ENCODE measurements at regions not wholly inside any gene's neighbourhood (a gene's known extent, or its start where the extent isn't known, plus 50 kb on each side); places are given as distances from the start of the nearest gene placed in this dataset.

GRCh38 chr2:37459095-37459981 is 114.9 kb downstream of the QPCT start:
- Histone ChIP-seq H3K27ac (ENCODE audit: low read depth, low read length) (peak overlapping the region; percentile 99), H3K36me3 (ENCODE audit: insufficient read depth, low read length) (no peaks in the 10 kb centered on the region), H4K20me1 (ENCODE audit: insufficient read depth, low read length) (no peaks in the 10 kb centered on the region), H3K9me3 (ENCODE audit: low read depth, low read length) (no peaks in the 10 kb centered on the region), H2AFZ (ENCODE audit: low read length) (no peak overlapping the region), H3K4me1 (ENCODE audit: insufficient read depth, low read length) (peaks cover 65% of the 10 kb centered on the region), H3K27me3 (ENCODE audit: insufficient read depth, low read length) (no peaks in the 10 kb centered on the region), H3K4me2 (ENCODE audit: insufficient read depth, low read length) (peak overlapping the region; percentile 59), H3K4me3 (ENCODE audit: insufficient read depth, low read length) (no peak overlapping the region), H3K79me2 (ENCODE audit: insufficient read depth, low read length) (no peaks in the 10 kb centered on the region)
- no peak for TF ChIP-seq CTCF (IDR thresholded peaks at IDR 0.05; ENCODE audit: extremely low read depth, low read depth, low read length)
- DNase-seq (ENCODE audit: insufficient read length, low spot score, missing footprints), result no peak

- H3K36me3 ChIP-seq (ENCODE audit: insufficient read depth, low read length), result no peaks in the 10 kb centered on the region
- H3K4me2 ChIP-seq (ENCODE audit: insufficient read depth, low read length), result peak overlapping the region; percentile 61
- H4K20me1 ChIP-seq (ENCODE audit: insufficient read depth, low read length), result no peaks in the 10 kb centered on the region
- no peak for DNase-seq (ENCODE audit: insufficient read length, low spot score, missing footprints)
- peaks cover 55% of the 10 kb centered on the region for H3K4me1 ChIP-seq (ENCODE audit: insufficient read depth, low read length)
- H3K4me3 ChIP-seq (ENCODE audit: insufficient read depth, low read length), result no peak overlapping the region
- peak overlapping the region; percentile 99 for H3K27ac ChIP-seq (ENCODE audit: low read depth, low read length)
- H3K27me3 ChIP-seq (ENCODE audit: insufficient read depth, low read length), result no peaks in the 10 kb centered on the region
- H2AFZ ChIP-seq (ENCODE audit: low read length), result no peak overlapping the region
- TF ChIP-seq CTCF (IDR thresholded peaks at IDR 0.05; ENCODE audit: extremely low read depth, low read depth, low read length), result no peak
- H3K9me3 ChIP-seq (ENCODE audit: low read depth, low read length), result no peaks in the 10 kb centered on the region
- H3K79me2 ChIP-seq (ENCODE audit: insufficient read depth, low read length), result no peaks in the 10 kb centered on the region
Measured at GRCh38 chr2:37460896-37461229, 116.4 kb downstream of the QPCT start.

DNA sequence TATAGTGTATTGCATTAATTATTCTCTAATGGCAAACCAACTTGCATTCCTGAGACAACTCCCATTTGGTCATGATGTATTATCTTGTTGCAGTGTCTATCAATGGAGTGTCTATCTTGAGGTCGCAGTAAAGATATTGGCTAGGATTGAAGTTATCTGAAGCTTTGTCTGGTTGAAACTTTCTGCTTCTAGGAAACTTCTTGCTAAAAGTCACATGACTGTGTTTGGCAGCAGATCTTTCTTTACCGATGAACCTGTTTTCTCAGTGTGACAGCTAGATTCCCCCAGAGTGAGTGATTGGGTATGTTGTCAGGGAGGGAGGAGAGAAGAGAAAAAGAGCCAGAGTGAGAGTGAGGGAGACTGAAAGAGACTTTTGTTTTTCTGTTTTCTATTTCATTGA is 119.6 kb downstream of the QPCT start:
- Histone ChIP-seq H3K36me3 (ENCODE audit: insufficient read depth, low read length) (no peaks in the 10 kb centered on the region), H3K27ac (ENCODE audit: low read depth, low read length) (no peak overlapping the region), H3K4me2 (ENCODE audit: insufficient read depth, low read length) (no peak overlapping the region), H3K4me3 (ENCODE audit: insufficient read depth, low read length) (no peak overlapping the region), H3K9me3 (ENCODE audit: low read depth, low read length) (no peaks in the 10 kb centered on the region), H3K4me1 (ENCODE audit: insufficient read depth, low read length) (peaks cover 42% of the 10 kb centered on the region), H4K20me1 (ENCODE audit: insufficient read depth, low read length) (no peaks in the 10 kb centered on the region), H3K27me3 (ENCODE audit: insufficient read depth, low read length) (no peaks in the 10 kb centered on the region), H2AFZ (ENCODE audit: low read length) (no peak overlapping the region), H3K79me2 (ENCODE audit: insufficient read depth, low read length) (no peaks in the 10 kb centered on the region)
- TF ChIP-seq CTCF (IDR thresholded peaks at IDR 0.05; ENCODE audit: extremely low read depth, low read depth, low read length), result no peak
- no peak for DNase-seq (ENCODE audit: insufficient read length, low spot score, missing footprints)

GRCh38 chr2:37466533-37467222 is 122.2 kb downstream of the QPCT start:
- Histone ChIP-seq H3K9me3 (ENCODE audit: low read depth, low read length) (no peaks in the 10 kb centered on the region), H4K20me1 (ENCODE audit: insufficient read depth, low read length) (no peaks in the 10 kb centered on the region), H3K36me3 (ENCODE audit: insufficient read depth, low read length) (no peaks in the 10 kb centered on the region), H3K4me3 (ENCODE audit: insufficient read depth, low read length) (no peak overlapping the region), H3K4me2 (ENCODE audit: insufficient read depth, low read length) (no peak overlapping the region), H2AFZ (ENCODE audit: low read length) (no peak overlapping the region), H3K79me2 (ENCODE audit: insufficient read depth, low read length) (no peaks in the 10 kb centered on the region), H3K27me3 (ENCODE audit: insufficient read depth, low read length) (no peaks in the 10 kb centered on the region), H3K4me1 (ENCODE audit: insufficient read depth, low read length) (peaks cover 31% of the 10 kb centered on the region), H3K27ac (ENCODE audit: low read depth, low read length) (peak overlapping the region; percentile 1)
- DNase-seq (ENCODE audit: insufficient read length, low spot score, missing footprints), result no peak
- TF ChIP-seq CTCF (IDR thresholded peaks at IDR 0.05; ENCODE audit: extremely low read depth, low read depth, low read length), result no peak

All from osteoblast (primary cell).